Stimulated activated CD8-positive, alpha-beta memory T cell treated with anti-CD3 and anti-CD28 coated beads, Interleukin-12 subunit alpha, Interleukin-12 subunit beta, amount 100 ng/mL, for 24 hours (primary cell): ENCODE measurements at regions not wholly inside any gene's neighbourhood (a gene's known extent, or its start where the extent isn't known, plus 50 kb on each side); places are given as distances from the start of the nearest gene placed in this dataset.
"Not testable (repeated sequence)": the region's sequence is repeated elsewhere in the genome, so short reads cannot be mapped to it uniquely, and the experiment has no call there.

ENCODE experiments used
- DNase-seq: peaks from one replicate; pipeline ENCODE4 v3.0.0-alpha.2; 2020; ENCODE audit errors: extremely low read depth

DNA sequence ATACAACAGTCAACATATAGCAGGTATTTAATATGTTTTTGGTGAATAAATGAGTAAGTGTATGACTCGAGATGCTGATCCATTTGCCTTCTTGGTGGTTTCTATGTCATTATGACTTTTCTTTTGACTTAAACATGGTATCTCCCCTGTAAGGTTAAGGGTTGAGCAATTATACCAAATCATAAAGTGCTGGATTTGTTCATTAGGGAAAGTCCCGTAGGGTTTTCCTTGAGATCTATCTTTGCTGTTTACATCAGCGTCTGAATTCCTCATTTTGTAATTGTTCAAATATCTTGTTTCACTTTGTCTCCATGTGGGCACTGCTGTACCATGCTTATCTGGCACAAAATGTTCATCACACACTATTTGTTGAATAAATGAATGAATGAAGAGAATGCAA, 562.6 kb downstream of the EDEM1 start:
- no peak for DNase-seq

DNA sequence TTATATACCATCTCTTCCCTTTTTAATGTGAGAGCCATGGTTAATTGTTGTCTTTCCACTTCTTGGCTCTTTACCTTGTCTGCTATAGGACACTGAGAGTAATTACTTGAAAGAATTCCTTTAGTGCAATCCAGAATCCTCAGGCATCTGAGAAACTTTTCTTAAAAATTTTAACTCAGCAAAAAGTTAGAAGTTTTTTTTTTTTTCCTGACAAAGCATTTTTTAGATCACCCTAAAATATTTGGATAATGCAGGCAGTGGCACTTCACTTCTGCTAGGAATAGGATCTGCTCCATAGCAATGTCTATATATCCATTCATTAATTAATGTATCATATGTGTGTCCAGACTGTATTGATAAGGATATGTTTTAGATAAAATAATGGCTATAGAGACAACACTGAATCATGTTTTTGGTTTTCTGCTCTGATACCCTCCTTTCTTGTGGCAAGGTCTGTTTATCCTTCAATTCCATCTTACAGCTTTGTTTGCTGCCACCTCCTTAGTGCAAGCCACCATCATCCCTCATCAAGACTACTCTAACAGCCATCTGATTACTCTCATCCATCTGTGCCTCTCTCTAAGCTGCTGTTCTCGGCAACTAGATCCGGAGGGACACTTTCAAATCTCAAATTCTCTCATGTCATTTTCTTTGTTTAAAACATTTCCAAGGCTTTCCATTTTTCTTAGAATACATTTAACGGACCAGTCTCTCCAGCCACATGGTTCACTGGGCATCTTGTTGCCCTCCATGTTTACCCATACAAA, 563.5 kb downstream of the EDEM1 start:
- DNase-seq: no peak

DNA sequence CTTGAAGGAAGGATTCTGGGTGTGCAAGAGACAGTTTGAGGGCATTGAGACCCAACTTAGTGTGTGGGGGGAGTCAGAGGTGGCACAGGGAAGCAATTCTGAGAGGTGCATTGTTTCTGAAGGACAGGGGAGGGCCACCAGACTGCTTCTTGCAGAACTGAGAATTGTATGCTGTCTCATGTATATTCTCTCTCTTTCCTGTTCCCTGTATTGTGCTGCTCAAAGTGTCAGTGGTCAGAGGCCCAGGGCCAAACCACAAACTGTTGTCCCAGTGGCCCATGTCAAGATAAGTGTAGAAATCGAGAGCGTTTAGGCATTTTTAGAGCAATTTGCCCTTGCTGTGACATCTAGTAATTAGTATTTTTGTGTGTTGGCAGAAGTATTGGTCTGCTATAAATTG, 567.1 kb downstream of the EDEM1 start:
- no peak for DNase-seq

DNA sequence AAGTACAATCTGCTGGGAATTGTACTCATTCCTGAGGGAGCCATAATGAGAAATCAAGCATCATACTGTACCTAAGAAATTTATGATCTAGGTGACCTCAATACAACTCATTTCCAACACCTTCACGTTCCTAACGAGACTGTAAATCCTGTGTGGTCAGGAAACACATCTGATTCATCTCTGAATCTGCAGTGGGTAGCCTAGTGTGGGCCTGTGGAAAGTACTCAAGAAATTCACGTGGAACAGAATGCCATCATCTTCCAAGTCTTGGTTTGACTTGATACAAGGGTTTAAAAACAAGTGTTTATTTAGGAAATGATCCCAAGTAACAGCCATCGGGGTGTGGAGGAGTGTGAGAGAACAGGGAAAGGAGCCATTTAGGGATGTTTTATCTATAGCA, 568.9 kb downstream of the EDEM1 start:
- no peak for DNase-seq

DNA sequence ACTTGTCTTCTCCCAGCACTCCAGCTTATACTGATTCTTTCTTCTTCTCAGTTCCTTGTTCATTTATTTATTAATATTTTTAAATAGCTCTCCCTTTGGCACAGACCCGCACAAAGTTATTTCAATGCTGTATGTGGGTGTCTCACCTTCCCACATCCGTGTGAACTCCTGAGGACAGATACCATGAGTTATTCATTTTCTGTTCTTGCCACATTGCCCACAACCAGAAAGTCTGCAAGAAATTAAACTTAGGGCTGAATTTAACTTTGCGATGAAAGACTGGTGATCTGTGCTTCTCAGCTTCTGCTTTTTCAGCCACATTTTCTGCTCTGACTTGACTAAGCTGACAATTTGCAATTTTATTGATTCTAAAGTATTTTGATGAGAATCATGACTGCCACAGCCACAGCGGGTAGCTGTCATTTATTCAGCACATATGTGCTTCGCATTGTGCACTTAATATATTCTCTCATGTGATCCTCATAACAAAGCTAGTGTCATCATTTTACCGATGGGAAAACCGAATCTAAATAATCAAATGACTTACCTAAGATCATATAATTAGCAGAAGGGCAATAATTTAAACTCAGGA, 569.8 kb downstream of the EDEM1 start:
- DNase-seq: no peak

DNA sequence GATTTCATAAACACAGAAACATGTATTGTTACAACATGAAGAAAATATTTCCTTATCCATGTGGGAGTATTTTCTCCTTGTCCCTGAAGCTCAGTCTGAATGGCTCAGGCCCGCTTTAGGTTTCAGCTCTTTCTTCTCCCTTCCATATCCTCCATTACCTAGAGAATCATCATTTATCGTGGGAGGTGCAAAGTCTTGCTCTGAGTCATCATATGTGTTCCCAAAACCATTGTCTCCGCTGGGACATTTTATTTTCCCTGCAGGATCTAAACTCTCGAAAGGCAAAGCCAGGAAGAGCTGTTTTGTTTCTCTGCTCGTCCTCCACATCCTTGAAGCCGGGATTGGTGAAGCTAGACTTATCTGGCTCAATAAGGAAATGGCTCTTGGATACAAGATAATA, 571.2 kb downstream of the EDEM1 start:
- DNase-seq: no peak

DNA sequence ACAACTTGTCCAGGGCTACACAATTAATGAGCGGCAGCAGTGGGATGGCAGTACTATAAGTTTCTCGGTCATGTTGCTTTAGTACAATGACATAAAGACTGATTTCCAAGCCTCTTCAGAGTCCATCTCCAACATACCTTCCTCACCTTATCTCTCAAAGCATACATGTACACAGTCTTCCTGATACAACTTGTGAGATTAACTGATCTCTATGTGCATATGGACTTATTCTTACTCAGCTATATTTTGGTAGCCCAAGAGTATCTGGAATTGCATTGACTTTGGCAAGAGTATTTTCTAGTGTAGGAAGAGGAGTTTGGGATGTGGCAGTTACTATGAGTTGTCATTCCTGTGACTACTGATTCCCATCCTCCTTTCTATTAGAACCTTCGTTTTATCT, 575.0 kb downstream of the EDEM1 start:
- DNase-seq: no peak

DNA sequence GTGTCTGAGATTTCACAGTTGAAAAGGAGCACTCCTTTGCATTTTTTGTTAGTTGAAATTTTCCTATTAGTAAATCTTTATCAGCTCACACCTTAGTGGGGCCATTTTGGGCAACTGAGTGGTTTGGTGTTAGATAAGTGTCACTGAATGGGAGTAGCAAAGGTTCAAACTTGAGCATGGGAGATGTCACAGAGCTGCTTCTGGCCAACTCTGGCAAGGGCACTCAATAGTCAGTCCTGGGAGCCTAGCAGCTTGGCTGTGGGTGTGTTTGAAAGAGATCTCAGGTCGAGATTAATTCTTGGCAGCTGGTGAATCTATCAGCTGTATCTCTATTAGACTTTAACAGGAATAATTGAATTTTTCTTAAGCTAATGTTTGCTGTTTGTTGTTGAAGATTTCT, 579.3 kb downstream of the EDEM1 start:
- DNase-seq: no peak

DNA sequence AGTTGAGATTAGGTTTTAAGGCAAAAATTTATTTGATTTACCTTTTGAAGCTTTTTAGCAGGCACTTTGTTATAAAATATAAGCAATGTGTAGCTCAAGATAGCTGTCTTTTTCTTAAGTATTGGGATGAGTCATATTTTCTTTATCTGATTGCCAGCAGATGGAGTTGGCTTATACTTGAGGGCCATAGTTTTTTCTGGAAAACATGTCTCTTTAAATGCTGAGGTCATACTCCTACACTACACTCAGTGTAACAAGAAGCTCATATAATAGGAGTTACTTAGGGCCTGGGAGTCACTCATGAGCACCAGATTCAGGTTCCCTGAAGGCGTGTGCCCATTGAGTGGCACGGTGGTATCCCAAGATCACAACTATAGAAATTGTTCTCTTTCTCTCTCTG, 579.8 kb downstream of the EDEM1 start:
- DNase-seq: no peak

DNA sequence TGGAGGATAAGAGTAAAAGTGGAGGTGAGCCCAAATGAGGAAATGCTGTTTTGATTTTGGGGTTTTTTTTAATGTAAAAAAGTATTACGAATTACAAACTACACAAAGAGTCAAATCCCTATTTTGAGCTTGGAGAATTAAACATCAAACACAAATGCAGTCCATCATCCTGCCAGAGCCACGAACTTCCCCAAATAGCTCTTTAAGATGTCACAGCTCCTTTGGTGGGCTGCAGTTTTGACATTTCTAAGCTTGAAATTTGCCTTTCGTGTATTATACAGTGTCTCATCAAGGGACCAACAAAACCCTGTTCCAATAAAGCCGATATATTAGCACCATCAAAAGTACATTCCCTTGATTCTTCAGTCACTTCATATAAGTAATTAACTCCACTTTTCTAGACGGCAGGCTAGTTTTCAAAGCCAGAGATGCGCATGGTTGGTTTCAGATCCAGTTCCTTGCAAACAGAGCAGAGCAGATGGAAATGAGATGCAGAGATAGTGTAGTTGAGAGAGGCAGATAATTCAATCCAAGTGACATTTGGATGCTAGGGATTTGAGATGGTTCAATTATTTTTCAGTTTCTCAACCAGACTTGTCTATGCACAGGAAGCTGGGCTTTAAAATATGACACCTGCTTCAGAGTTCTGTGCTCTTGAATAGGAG, 580.9 kb downstream of the EDEM1 start:
- DNase-seq: no peak

DNA sequence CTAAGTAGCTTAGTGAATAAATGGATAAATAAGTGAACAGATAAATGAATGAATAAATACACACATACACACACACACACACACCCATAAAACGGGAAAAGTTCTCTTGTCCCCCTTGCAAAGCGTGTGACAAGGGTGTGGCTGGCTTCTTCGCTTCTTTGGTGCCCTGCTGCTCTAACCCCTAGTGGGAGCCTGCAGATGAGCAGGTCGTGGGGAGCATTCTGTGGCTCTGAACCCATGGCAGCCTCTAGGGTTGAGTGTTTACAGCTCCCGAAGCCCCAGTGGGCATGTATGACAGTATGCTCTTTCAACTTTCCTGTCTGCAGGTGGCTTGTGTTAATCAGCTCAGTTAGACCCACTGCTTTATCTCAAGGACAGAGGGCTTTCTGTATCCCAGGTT, 582.3 kb downstream of the EDEM1 start:
- DNase-seq: no peak

DNA sequence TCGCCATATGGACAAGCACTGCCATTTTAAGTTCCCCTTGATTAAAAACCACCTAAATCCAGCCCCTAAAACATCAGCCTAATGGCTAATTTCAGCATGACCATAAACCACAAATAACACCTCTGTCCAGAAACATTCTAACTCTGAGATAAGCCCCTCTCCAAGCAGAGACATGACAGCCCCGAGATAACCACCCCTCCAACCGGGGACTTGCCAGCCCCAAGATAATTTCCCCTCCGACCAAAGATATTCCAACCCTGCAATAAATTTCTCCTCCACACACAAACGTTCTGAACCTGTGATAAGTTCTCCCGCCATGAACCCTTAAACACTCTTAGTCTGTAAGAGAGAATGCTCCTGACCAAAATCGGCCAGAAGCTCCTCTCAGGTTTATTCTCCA, 586.8 kb downstream of the EDEM1 start:
- no peak for DNase-seq

DNA sequence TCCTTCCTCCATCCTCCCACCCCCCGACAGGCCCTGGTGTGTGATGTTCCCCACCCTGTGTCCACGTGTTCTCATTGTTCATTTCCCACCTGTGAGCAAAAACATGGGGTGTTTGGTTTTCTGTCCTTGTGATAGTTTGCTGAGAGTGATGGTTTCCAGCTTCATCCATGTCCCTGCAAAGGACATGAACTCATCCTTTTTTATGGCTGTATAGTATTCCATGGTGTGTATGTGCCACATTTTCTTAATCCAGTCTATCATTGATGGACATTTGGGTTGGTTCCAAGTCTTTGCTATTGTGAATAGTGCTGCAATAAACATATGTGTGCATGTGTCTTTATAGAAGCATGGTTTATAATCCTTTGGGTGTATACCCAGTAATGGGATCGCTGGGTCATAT, 587.6 kb downstream of the EDEM1 start:
- DNase-seq: not testable (repeated sequence)

DNA sequence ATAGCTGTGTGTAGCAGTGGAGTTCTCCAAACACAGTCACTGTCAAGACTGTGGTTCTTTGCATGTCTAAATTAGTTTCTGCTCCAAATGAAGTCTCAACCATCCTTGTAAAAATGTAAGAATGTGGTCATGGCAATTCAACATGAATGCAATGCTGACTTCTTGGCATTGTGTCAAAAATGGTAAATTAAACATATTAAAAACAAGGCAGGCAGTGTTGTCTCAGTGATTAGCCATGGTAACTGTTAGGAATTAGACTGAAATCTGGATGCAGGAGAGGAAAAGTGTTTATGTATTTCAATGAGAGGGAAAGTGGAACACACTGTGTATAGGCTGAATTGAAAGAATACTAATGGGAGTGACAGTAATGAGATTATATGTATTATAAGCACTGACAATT, 597.2 kb downstream of the EDEM1 start:
- no peak for DNase-seq

DNA sequence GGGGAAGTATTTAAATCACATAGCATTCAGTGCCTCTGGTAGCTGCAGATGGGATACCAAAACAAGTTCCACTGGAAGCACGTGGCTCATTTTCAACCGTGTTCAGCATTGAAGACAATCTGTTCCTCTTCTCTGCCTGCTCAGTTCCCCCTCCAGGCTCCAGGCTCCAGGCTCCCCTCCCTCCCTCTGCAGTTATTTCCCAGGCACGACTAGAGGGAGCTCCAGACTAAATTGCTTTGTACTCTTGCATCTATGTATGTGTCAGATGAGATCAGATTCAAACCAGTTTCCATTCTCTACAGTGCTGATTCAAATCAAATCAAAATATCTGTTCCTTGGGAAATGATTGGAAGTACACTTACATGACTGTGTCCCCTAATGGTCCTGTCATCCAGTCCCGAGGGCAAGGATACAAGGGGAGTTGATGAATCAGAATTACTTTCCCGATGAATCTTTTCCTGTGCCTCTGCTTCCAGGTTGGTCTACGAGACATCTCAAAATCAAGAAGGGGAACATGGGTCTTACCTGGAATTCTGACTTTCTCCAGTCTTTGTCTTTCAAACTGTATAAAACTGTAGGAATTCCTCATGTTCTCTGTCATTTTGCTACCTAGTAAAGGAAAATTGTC, 600.5 kb downstream of the EDEM1 start:
- DNase-seq: no peak

DNA sequence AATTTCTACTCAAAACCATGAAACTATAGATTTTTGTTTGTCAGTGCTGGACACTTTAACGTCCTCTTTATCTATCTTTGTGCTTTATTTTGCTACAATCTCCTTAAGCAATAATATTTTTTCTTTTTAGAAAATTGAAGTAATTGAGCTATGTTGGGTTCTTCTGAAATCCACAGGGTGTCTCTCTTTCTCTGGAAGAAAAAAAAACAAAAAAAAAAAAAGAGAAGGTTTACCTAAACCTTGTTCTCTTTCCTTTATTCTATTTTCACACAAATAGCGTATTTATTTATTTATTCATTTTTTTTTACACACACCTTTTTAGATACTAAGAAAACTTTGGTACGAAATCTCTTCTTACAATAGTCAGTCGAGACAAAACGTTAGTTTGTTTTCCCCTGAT, 601.0 kb downstream of the EDEM1 start:
- no peak for DNase-seq

DNA sequence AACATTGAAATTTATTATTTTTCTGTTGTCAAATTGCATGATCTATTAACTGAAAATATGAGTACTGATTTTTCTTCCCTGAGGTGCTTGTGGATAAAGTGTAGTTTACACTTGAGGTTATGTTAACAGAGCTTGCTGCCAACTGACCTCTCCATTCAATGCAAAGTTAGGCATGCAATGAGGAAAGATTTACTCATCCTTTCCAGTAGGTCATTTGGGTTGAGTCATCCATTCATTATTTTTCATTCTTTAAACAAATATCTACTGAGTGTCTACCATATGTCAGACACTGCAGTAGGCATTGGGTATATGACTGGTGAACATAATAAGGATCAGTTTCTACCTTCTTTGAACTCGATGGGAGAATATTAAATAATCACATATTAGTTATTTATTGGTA, 604.1 kb downstream of the EDEM1 start:
- no peak for DNase-seq

DNA sequence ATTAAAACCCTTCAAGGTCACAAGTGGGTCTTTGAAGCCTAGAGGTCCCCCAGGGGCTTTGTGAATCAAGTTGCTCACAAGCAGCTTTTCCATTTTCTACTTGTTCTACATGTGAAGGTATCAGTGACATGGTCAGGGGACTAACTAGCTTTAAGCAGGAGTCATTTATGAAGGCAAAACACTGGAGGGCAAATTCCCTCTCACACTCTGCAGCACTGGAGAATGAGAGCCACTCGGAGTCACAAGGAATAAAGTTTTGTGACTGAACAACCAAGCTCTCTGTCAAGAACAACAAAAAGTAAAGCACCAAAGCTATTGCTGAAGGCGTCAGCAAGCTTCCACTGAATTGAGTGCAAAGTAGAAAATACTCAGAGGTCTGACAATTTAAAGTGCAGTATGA, 609.0 kb downstream of the EDEM1 start:
- no peak for DNase-seq

DNA sequence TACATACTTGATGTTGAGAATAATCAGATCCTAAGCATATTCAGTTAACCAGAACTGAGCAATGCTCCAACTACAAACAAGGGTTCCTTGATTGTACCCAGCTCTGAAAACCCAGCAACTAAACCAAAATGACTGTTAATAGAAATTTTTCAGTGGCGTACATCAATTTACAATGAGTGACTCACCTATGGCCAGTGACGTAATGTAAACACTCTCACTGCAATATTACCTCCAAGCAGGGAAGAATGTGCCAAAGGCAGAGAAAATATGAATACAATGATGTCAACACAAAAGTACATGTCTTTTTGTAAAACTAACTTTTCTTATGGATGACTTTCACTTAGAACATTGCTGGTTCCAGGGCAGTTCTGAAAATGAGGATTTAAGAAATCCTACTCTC, 611.3 kb downstream of the EDEM1 start:
- DNase-seq: no peak

DNA sequence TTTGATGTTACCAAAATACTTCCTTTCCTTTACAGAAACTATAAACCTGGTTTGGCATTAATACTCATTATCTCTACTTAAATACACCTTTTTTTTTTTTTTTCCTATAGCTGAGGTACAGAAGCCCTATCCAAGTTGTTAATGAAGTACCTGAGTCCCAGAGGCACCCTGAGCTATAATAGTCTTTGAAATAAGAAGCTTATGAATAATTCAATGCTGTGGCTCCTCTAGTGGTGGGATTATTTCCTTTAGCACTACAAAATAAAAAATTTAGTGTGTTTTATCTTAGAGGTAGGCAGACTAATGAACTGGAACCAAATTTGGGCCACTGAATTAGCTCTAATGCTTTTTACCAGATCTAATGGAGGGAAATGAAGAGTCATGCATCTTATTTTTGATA, 611.9 kb downstream of the EDEM1 start:
- no peak for DNase-seq

DNA sequence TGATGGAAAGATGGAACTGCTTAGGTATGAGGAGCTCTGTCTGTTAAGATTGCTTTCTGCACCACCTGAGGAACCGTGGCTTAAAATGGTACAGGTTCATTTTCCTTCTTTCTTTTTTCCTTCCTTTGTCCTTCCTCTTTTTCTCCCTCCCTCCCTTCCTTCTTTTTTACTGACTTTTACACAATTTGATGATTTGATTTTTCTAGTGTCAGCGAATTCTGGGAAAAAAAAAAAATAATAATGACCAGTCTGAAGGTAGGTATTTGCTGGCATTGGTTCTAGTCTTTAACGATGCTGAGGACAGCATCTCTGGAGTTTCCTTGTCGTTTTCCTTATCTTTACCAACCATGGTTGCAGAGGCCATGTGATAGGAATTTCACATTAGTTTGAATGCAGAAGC, 613.5 kb downstream of the EDEM1 start:
- no peak for DNase-seq

DNA sequence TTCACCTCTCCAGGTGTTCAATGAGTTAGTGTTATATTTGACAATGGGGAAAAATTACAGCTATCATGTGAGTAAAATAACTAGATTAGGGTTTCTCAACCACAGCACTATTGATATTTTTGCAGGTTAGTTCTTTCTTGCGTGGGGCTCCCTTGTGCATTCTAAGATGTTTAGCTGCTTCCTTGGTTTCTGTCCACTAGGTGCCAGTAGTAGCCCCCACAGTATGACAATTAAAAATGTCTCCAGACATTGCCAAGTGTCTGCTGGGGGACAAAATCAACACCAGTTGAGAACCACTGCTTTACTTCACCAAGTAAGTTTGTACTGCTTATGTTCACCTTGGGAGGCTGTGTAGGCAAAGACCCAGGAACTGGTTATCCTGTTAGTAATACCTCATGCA, 618.7 kb downstream of the EDEM1 start:
- no peak for DNase-seq
